Neuronal stem cell (in vitro differentiated cells): ENCODE measurements at regions not wholly inside any gene's neighbourhood (a gene's known extent, or its start where the extent isn't known, plus 50 kb on each side); places are given as distances from the start of the nearest gene placed in this dataset.

Experiments
- DNase-seq: peaks from one replicate; pipeline ENCODE4 v3.0.0-alpha.2; 2013; ENCODE audit warnings: low spot score
- H2AFZ ChIP-seq: one replicate; pipeline ENCODE4 v1.6.1; 2013; ENCODE audit warnings: mild to moderate bottlenecking, low read length, inconsistent platforms
- H2AK5ac ChIP-seq: 2 replicates; pipeline ENCODE4 v1.6.1; 2013; ENCODE audit warnings: low read depth, mild to moderate bottlenecking, inconsistent platforms, low read length, moderate library complexity, mixed read lengths
- H2BK120ac ChIP-seq: 2 replicates; pipeline ENCODE4 v1.6.1; 2013; ENCODE audit warnings: low read depth, mild to moderate bottlenecking, inconsistent platforms, low read length, moderate library complexity, mixed read lengths
- H2BK12ac ChIP-seq: one replicate; pipeline ENCODE4 v1.6.1; 2013; ENCODE audit warnings: low read length, inconsistent platforms
- H2BK15ac ChIP-seq: 2 replicates; pipeline ENCODE4 v1.6.1; 2013; ENCODE audit warnings: mild to moderate bottlenecking, low read length, inconsistent platforms, mixed read lengths
- H2BK5ac ChIP-seq: one replicate; pipeline ENCODE4 v1.6.1; 2013; ENCODE audit warnings: inconsistent platforms, mild to moderate bottlenecking, low read length, moderate library complexity
- H3K14ac ChIP-seq: one replicate; pipeline ENCODE4 v1.6.1; 2013; ENCODE audit warnings: low read length, inconsistent platforms
- H3K18ac ChIP-seq: 2 replicates; pipeline ENCODE4 v1.6.1; 2013; ENCODE audit warnings: low read length, inconsistent platforms
- H3K23ac ChIP-seq: 2 replicates; pipeline ENCODE4 v1.6.1; 2013; ENCODE audit warnings: low read depth, mild to moderate bottlenecking, mixed read lengths, low read length, inconsistent platforms; ENCODE audit not compliant: poor library complexity
- H3K27ac ChIP-seq: replicated peaks from 3 replicates; pipeline ENCODE4 v1.5.1; 2013; ENCODE audit warnings: low read length, inconsistent platforms
- H3K27me3 ChIP-seq, 3 experiments: 2 replicates each; pipeline ENCODE4 v1.6.1; 2013; ENCODE audit warnings: low read length in 3 of 3, mild to moderate bottlenecking in 2 of 3, inconsistent platforms in 1 of 3, low read depth in 1 of 3, mixed read lengths in 1 of 3, moderate library complexity in 1 of 3; ENCODE audit not compliant: control insufficient read depth in 3 of 3, insufficient read depth in 3 of 3
- H3K36me3 ChIP-seq, 2 donors: replicated peaks in 1 of 2; 2 replicates each; pipeline ENCODE4 v1.6.1; 2013; ENCODE audit warnings: low read length in 2 of 2; ENCODE audit not compliant: control insufficient read depth in 2 of 2, insufficient read depth in 2 of 2
- H3K4ac ChIP-seq: 2 replicates; pipeline ENCODE4 v1.6.1; 2013; ENCODE audit warnings: inconsistent platforms, mild to moderate bottlenecking, low read length, moderate library complexity
- H3K4me1 ChIP-seq, 2 donors: 1 replicate in 1 of 2; 2 replicates in 1 of 2; pipeline ENCODE4 v1.6.1; 2013; ENCODE audit warnings: low read length in 2 of 2, low read depth in 1 of 2; ENCODE audit not compliant: control insufficient read depth in 2 of 2, insufficient read depth in 1 of 2
- H3K4me2 ChIP-seq: one replicate; pipeline ENCODE4 v1.6.1; 2013; ENCODE audit warnings: mild to moderate bottlenecking, low read length, inconsistent platforms; ENCODE audit not compliant: insufficient read depth, poor library complexity, severe bottlenecking
- H3K4me3 ChIP-seq, 2 donors: 2 replicates each; pipeline ENCODE4 v1.5.1; 2013; ENCODE audit warnings: low read length in 2 of 2, mild to moderate bottlenecking in 2 of 2, inconsistent platforms in 1 of 2, moderate library complexity in 1 of 2
- H3K79me1 ChIP-seq: one replicate; pipeline ENCODE4 v1.6.1; 2013; ENCODE audit warnings: low read depth, mild to moderate bottlenecking, inconsistent platforms, low read length, moderate library complexity
- H3K9ac ChIP-seq: one replicate; pipeline ENCODE4 v1.6.1; 2013; ENCODE audit warnings: mild to moderate bottlenecking, low read depth, low read length, inconsistent platforms; ENCODE audit not compliant: poor library complexity
- H3K9me3 ChIP-seq, 2 donors: replicated peaks in 1 of 2; 2 replicates each; pipeline versions ENCODE3 to v1.6.1; 2013; ENCODE audit warnings: low read length in 2 of 2, mild to moderate bottlenecking in 2 of 2, inconsistent platforms in 1 of 2, low read depth in 1 of 2, mixed read lengths in 1 of 2, moderate library complexity in 1 of 2; ENCODE audit not compliant: control insufficient read depth in 2 of 2, insufficient read depth in 1 of 2
- H4K8ac ChIP-seq: one replicate; pipeline ENCODE4 v1.6.1; 2013; ENCODE audit warnings: low read depth, mild to moderate bottlenecking, inconsistent platforms, low read length, moderate library complexity
- H4K91ac ChIP-seq: one replicate; pipeline ENCODE4 v1.6.1; 2013; ENCODE audit warnings: low read length, low read depth, mild to moderate bottlenecking, inconsistent platforms; ENCODE audit not compliant: poor library complexity
- WGBS, 2 donors: extraction: QIAGEN DNeasy Blood & Tissue Kit; methylation state at CpG; one replicate each; pipeline ENCODE4 v1.1.7; 2013; ENCODE audit warnings: missing lambda C conversion rate in 2 of 2, mixed read lengths in 1 of 2; ENCODE audit not compliant: insufficient read length in 2 of 2, insufficient replicate concordance in 1 of 2; ENCODE audit errors: extremely low coverage in 2 of 2; 5-methylcytosine and 5-hydroxymethylcytosine counted together

DNA sequence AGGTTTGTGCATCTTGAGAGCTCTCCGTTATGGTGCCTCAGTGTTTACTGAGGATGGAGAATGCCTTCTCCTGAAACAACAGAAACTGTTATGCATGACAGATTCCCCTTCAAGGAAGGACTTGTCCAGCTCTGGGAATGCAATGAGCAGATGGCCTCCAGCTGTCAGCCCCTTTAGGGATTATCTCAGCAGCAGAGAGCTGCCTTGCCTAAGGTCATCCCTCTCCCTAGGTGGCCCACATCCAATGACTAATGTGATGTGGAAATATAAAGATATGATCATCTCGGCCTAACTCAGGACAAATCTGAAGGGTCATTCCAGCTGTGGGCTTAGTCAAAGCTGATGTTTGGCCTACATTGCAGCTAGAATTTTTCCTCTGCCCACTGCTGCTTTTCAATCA is 214.3 kb upstream of the N4BP1 start:
- Histone ChIP-seq H2BK120ac (no peak overlapping the region), H3K4me1 (peaks cover 0 to 4% of the 10 kb centered on the region in 2 donors), H4K91ac (no peak overlapping the region), H3K4ac (no peak overlapping the region), H4K8ac (no peak overlapping the region), H3K79me1 (peaks cover 2% of the 10 kb centered on the region), H3K4me3 (no peak overlapping the region), H3K4me2 (no peak overlapping the region), H3K36me3 (no peaks in the 10 kb centered on the region), H3K14ac (no peak overlapping the region), H3K9ac (no peak overlapping the region), H3K27me3 (no peaks in the 10 kb centered on the region), H2AFZ (no peak overlapping the region), H2AK5ac (no peak overlapping the region), H2BK5ac (no peak overlapping the region), H3K18ac (no peak overlapping the region), H3K9me3 (no peaks in the 10 kb centered on the region), H2BK12ac (no peak overlapping the region), H2BK15ac (no peak overlapping the region), H3K23ac (no peak overlapping the region), H3K27ac (no peak overlapping the region)
- no CpG with 5 or more reads among the region's 2 CpGs for WGBS, 2 donors
- DNase-seq: no peak

DNA sequence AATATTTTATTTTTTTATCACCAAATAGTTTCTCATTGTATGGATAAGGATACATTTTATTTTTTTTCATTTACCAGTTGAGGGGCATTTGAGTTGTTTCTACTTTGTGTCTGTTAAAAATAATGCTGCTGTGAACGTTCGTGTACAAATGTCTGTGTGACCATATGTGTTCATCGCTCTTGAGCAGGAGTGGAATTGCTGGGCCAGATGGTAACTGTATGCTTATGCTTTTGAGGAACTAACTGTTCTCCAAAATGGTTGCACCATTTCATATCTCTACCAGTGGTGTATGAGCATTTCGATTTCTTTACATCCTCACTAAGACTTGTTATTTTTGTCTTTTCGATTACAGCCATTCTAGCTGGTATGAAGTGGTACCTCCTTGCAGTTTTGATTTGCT is 212.5 kb upstream of the N4BP1 start:
- Histone ChIP-seq H3K4me2 (no peak overlapping the region), H2BK12ac (no peak overlapping the region), H3K27me3 (no peaks in the 10 kb centered on the region), H2AK5ac (no peak overlapping the region), H3K27ac (no peak overlapping the region), H3K14ac (no peak overlapping the region), H2AFZ (no peak overlapping the region), H3K36me3 (no peaks in the 10 kb centered on the region), H2BK15ac (no peak overlapping the region), H3K4me3 (no peak overlapping the region), H4K8ac (no peak overlapping the region), H3K9me3 (no peaks in the 10 kb centered on the region), H4K91ac (no peak overlapping the region), H3K79me1 (no peaks in the 10 kb centered on the region), H3K9ac (no peak overlapping the region), H3K4ac (no peak overlapping the region), H2BK5ac (no peak overlapping the region), H3K18ac (no peak overlapping the region), H2BK120ac (no peak overlapping the region), H3K4me1 (peaks cover 0 to 6% of the 10 kb centered on the region in 2 donors), H3K23ac (no peak overlapping the region)
- DNase-seq: no peak
- WGBS, 2 donors: no CpG with 5 or more reads among the region's 5 CpGs

DNA sequence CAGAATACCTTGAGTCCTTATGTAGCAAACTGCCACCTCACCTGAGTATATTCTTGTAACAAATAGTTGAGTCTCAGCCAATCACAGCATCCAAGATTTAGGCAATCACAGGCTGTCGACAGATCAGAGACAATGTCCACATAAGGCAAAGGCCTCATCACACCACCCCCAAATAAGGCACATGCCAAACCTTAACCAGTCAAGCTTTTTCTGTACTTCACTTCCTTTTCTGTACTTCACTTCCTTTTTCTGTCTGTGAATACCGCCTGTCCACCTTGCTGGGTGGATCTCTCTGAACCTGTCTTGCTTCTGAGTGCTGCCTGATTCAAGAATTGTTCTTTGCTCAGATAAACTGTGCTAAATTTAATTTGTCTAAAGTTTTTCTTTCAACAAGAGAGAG is 210.4 kb upstream of the N4BP1 start:
- Histone ChIP-seq H2AK5ac (no peak overlapping the region), H3K4me1 (peaks cover 0 to 6% of the 10 kb centered on the region in 2 donors), H2BK15ac (no peak overlapping the region), H3K4me3 (no peak overlapping the region), H4K8ac (no peak overlapping the region), H3K14ac (no peak overlapping the region), H2BK5ac (no peak overlapping the region), H2BK120ac (no peak overlapping the region), H2BK12ac (no peak overlapping the region), H3K9me3 (no peaks in the 10 kb centered on the region), H3K18ac (no peak overlapping the region), H3K4me2 (no peak overlapping the region), H3K79me1 (no peaks in the 10 kb centered on the region), H4K91ac (no peak overlapping the region), H3K27ac (no peak overlapping the region), H3K4ac (no peak overlapping the region), H2AFZ (no peak overlapping the region), H3K9ac (no peak overlapping the region), H3K36me3 (no peaks in the 10 kb centered on the region), H3K27me3 (no peaks in the 10 kb centered on the region), H3K23ac (no peak overlapping the region)
- no peak for DNase-seq
- no CpG with 5 or more reads among the region's 2 CpGs for WGBS, 2 donors

DNA sequence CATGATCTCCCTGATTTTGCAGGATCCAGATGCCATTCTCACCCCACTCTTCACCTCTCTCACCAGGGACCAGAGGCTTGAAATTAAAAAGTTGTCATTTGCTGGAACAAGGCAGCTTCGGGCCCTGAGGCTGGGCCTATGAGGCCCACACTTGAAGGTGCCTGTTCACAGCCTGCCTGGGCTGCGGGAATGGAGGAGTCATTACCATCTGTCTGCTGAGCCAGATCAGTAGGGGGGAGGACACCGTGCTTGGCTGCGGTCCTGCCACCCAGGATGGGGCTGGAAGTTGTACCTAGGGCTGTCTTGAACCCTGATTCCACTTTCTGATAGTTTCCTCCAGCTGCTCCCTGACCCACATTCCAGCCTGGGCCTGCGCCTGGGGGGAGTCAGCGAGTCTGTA is 208.3 kb upstream of the N4BP1 start:
- Histone ChIP-seq H2BK15ac (no peak overlapping the region), H3K23ac (no peak overlapping the region), H3K36me3 (no peaks in the 10 kb centered on the region), H2BK12ac (no peak overlapping the region), H3K4ac (no peak overlapping the region), H2AFZ (no peak overlapping the region), H3K9me3 (no peaks in the 10 kb centered on the region), H4K91ac (no peak overlapping the region), H3K18ac (no peak overlapping the region), H2BK120ac (no peak overlapping the region), H4K8ac (no peak overlapping the region), H3K14ac (no peak overlapping the region), H3K4me1 (peaks cover 0 to 2% of the 10 kb centered on the region in 2 donors), H3K27ac (no peak overlapping the region), H3K27me3 (peaks cover 0 to 14% (median 0%) of the 10 kb centered on the region in 3 experiments), H2AK5ac (no peak overlapping the region), H3K9ac (no peak overlapping the region), H3K4me3 (no peak overlapping the region), H2BK5ac (no peak overlapping the region), H3K4me2 (no peak overlapping the region), H3K79me1 (no peaks in the 10 kb centered on the region)
- no CpG with 5 or more reads among the region's 6 CpGs for WGBS, 2 donors
- DNase-seq: no peak
